ENCODE measurements at regions not wholly inside any gene's neighbourhood (a gene's known extent, or its start where the extent isn't known, plus 50 kb on each side); places are given as distances from the start of the nearest gene placed in this dataset.

DNA sequence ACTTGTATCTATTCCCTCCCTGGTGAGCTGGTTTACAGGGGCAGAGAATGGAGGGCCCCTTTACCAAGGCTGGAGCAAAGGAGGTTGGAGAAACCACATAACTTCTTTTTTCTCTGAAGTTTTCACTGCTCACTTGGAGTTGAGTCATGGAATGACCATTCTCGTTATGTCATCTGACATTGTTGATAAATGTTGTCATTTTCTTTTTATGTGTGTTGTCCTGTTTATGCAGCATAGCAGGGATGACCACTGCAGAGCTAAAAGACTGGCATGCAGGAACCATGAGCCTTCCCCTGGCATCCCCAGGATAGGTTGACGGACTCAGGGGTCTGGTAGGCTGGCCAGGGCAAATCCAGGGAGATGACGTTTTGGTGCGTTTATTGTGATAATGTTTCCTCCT lies 256.8 kb upstream of the DDHD1 start:
- ATAC-seq (ENCODE audit: insufficient number of reproducible peaks, low FRiP score, low read depth) = no peak
- no peak for TF ChIP-seq CTCF (IDR thresholded peaks at IDR 0.05)
- Histone ChIP-seq H3K36me3 (no peaks in the 10 kb centered on the region), H3K4me3 (no peak overlapping the region), H3K4me1 (ENCODE audit: control insufficient read depth in 1 of 2, low read depth in 2 of 2) (no peaks in the 10 kb centered on the region), H3K9me3 (no peaks in the 10 kb centered on the region), H3K27me3 (replicated peaks; ENCODE audit: insufficient read depth) (no peaks in the 10 kb centered on the region), H3K27ac (no peak overlapping the region)
- DNase-seq (ENCODE audit: low spot score) = no peak

DNA sequence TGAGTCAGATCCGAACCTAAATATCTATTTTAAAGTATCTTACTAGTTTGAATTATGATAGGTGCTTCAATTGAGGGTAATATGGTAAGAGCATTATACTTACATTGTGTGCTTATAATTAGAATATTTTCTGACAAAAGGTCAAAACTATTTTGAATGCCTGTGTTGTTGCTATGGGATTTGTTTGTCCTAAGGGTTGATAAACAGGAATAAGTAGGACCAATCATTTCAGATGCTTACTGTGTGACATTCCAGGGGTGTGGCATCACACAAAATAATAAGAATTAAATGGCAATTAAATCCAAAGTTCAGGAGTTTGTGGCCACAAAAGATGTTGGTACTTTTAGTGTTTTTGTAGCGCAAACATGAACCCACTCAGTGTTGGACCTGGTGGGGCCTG lies 256.2 kb upstream of the DDHD1 start:
- DNase-seq (ENCODE audit: low spot score) (no peak), ATAC-seq (ENCODE audit: insufficient number of reproducible peaks, low FRiP score, low read depth) (no peak)
- H3K36me3 ChIP-seq = no peaks in the 10 kb centered on the region
- H3K4me3 ChIP-seq = no peak overlapping the region
- H3K9me3 ChIP-seq = no peaks in the 10 kb centered on the region
- H3K27ac ChIP-seq = no peak overlapping the region
- no peaks in the 10 kb centered on the region for H3K4me1 ChIP-seq (ENCODE audit: control insufficient read depth in 1 of 2, low read depth in 2 of 2)
- no peak for TF ChIP-seq CTCF (IDR thresholded peaks at IDR 0.05)
- H3K27me3 ChIP-seq (replicated peaks; ENCODE audit: insufficient read depth) = no peaks in the 10 kb centered on the region

- DNase-seq (ENCODE audit: low spot score) (no peak), ATAC-seq (ENCODE audit: insufficient number of reproducible peaks, low FRiP score, low read depth) (no peak)
- no peak for TF ChIP-seq CTCF (IDR thresholded peaks at IDR 0.05)
Measured at GRCh38 chr14:53408175-53408879, 255.2 kb upstream of the DDHD1 start.

DNA sequence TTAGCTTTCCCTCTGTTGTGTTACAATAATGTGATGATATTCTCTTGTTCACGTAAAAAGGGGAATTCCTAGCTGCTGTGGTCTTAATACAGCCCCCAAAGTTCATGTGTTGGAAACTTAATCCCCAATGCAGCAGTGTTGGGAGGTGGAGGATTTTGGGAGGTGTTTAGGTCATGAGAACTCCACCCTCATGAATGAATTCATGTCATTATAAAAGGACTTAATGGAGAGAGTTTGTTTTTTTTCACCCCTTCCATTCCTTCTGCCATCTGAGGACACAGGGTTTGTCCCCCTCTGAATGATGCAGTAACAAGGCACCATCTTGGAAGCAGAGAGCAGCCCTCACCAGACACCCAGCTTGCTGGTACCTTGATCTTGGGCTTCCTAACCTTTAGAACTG lies 253.4 kb upstream of the DDHD1 start:
- TF ChIP-seq CTCF (IDR thresholded peaks at IDR 0.05) = no peak
- no peak for DNase-seq (ENCODE audit: low spot score)

More at GRCh38 chr14:53408175-53408879, 255.2 kb upstream of the DDHD1 start:
- Histone ChIP-seq H3K9me3 (no peaks in the 10 kb centered on the region), H3K4me3 (no peak overlapping the region), H3K27ac (no peak overlapping the region), H3K27me3 (replicated peaks; ENCODE audit: insufficient read depth) (no peaks in the 10 kb centered on the region), H3K36me3 (no peaks in the 10 kb centered on the region), H3K4me1 (ENCODE audit: control insufficient read depth in 1 of 2, low read depth in 2 of 2) (no peaks in the 10 kb centered on the region)

GRCh38 chr14:53401646-53402045 lies 248.5 kb upstream of the DDHD1 start:
- TF ChIP-seq CTCF (IDR thresholded peaks at IDR 0.05) = no peak
- Histone ChIP-seq H3K4me3 (no peak overlapping the region), H3K27ac (no peak overlapping the region), H3K9me3 (no peaks in the 10 kb centered on the region), H3K4me1 (ENCODE audit: control insufficient read depth in 1 of 2, low read depth in 2 of 2) (no peaks in the 10 kb centered on the region), H3K36me3 (no peaks in the 10 kb centered on the region), H3K27me3 (replicated peaks; ENCODE audit: insufficient read depth) (no peaks in the 10 kb centered on the region)
- ATAC-seq (ENCODE audit: insufficient number of reproducible peaks, low FRiP score, low read depth) (no peak), DNase-seq (ENCODE audit: low spot score) (no peak)

More for the DNA sequence above, 253.4 kb upstream of the DDHD1 start:
- no peaks in the 10 kb centered on the region for H3K27me3 ChIP-seq (replicated peaks; ENCODE audit: insufficient read depth)
- H3K27ac ChIP-seq = no peak overlapping the region
- H3K9me3 ChIP-seq = no peaks in the 10 kb centered on the region
- no peak overlapping the region for H3K4me3 ChIP-seq
- H3K4me1 ChIP-seq (ENCODE audit: control insufficient read depth in 1 of 2, low read depth in 2 of 2) = no peaks in the 10 kb centered on the region
- no peak for ATAC-seq (ENCODE audit: insufficient number of reproducible peaks, low FRiP score, low read depth)
- no peaks in the 10 kb centered on the region for H3K36me3 ChIP-seq
